ENCODE measurements at regions not wholly inside any gene's neighbourhood (a gene's known extent, or its start where the extent isn't known, plus 50 kb on each side); places are given as distances from the start of the nearest gene placed in this dataset.
"Not testable (repeated sequence)": the region's sequence is repeated elsewhere in the genome, so short reads cannot be mapped to it uniquely, and the experiment has no call there.

- TF ChIP-seq CTCF (IDR thresholded peaks at IDR 0.05; ENCODE audit: extremely low read depth in 1 of 2, insufficient read depth in 1 of 2, low read depth in 1 of 2, low read length in 2 of 2); POLR2A (IDR thresholded peaks at IDR 0.05; ENCODE audit: low read depth, low read length): not testable (repeated sequence)
These were observed 61.7 kb downstream of the TMEM235 start for GRCh38 chr17:78293151-78293550.
